ENCODE measurements at regions not wholly inside any gene's neighbourhood (a gene's known extent, or its start where the extent isn't known, plus 50 kb on each side); places are given as distances from the start of the nearest gene placed in this dataset.
"Not testable (repeated sequence)": the region's sequence is repeated elsewhere in the genome, so short reads cannot be mapped to it uniquely, and the experiment has no call there.

DNA sequence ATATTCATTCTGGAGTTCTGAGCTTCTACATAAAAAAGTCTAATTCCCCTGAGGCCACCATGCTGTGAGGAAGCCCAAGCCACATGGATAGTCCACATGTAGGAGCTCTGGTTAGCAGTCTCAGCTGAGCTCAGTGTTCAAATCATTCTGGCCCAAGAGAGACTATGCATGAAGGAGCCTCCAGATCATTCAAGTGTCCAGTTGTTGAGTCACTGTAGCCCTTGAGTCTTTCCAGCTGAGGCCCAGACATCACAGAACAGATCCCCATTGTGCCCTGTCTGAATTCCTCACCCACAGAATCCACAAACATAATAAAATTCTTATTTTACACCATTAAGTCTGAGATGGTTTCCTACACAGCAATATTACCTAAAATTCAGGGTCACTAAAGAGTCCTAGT, 107.0 kb upstream of the NGF start:
- H3K27me3 ChIP-seq (ENCODE audit: control insufficient read depth in 1 of 2, insufficient read depth in 1 of 2, low read length in 2 of 2), result no peaks in the 10 kb centered on the region
- peaks cover 5% of the 10 kb centered on the region for H3K9me3 ChIP-seq (ENCODE audit: control insufficient read depth, low read length)
- H3K79me1 ChIP-seq (replicated peaks; ENCODE audit: low read length, poor library complexity, severe bottlenecking), result no peaks in the 10 kb centered on the region
- H3K23ac ChIP-seq (ENCODE audit: low read length in 2 of 2), result no peak overlapping the region
- no peak overlapping the region for H2AFZ ChIP-seq (ENCODE audit: low read depth, low read length)
- H2BK12ac ChIP-seq (ENCODE audit: low read length in 2 of 2), result no peak overlapping the region
- H3K27ac ChIP-seq (ENCODE audit: low read length, poor library complexity, severe bottlenecking), result no peak overlapping the region
- no peak overlapping the region for H3K14ac ChIP-seq (ENCODE audit: low read length in 2 of 2)
- H3K4me2 ChIP-seq (ENCODE audit: low read length, poor library complexity, severe bottlenecking), result no peak overlapping the region
- DNase-seq, result no peak
- no peak overlapping the region for H2BK15ac ChIP-seq (ENCODE audit: low read depth, poor library complexity, severe bottlenecking)
- H3K4me3 ChIP-seq (ENCODE audit: insufficient read depth in 1 of 2, low read depth in 1 of 2, low read length in 2 of 2), result no peak overlapping the region
- H3K9ac ChIP-seq (ENCODE audit: low read length), result no peak overlapping the region
- H2BK120ac ChIP-seq (ENCODE audit: low read depth, low read length), result no peak overlapping the region
- H3K18ac ChIP-seq (ENCODE audit: low read depth in 1 of 2, low read length in 2 of 2), result no peak overlapping the region
- no peak overlapping the region for H4K91ac ChIP-seq (ENCODE audit: low read length)
- no peaks in the 10 kb centered on the region for H3K36me3 ChIP-seq (ENCODE audit: control insufficient read depth in 1 of 2, insufficient read depth in 2 of 2, low read depth in 1 of 2, low read length in 2 of 2)
- no peak overlapping the region for H2BK5ac ChIP-seq (ENCODE audit: low read depth, low read length, poor library complexity, severe bottlenecking)
- no peak overlapping the region for H4K8ac ChIP-seq (ENCODE audit: low read length)
- H2AK5ac ChIP-seq (ENCODE audit: low read length, severe bottlenecking), result no peak overlapping the region
- no peak overlapping the region for H3K4ac ChIP-seq (ENCODE audit: low read depth in 1 of 2, low read length in 2 of 2)
- no peaks in the 10 kb centered on the region for H3K4me1 ChIP-seq (ENCODE audit: control insufficient read depth, insufficient read depth, low read depth, low read length)

DNA sequence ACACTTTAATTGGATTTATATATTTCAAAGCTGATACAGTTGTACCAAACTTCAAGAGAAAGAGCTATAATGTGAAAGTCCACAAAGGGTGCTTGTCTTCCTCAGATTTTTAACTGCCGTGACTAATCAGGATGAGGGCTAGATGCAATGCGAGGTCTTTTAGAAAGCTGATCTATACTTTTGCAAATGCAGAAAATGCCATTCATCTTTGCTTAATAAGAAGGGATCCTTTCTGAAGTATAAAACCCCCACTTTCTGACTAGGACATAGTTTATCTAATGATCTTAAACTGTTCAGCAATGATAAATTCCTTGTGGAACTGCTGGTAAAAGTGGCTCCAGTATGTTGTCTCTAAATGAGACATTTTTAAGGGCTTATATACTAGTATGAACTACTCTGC, 102.7 kb upstream of the NGF start:
- Histone ChIP-seq H3K79me1 (replicated peaks; ENCODE audit: low read length, poor library complexity, severe bottlenecking) (no peaks in the 10 kb centered on the region), H2AK5ac (ENCODE audit: low read length, severe bottlenecking) (no peak overlapping the region), H3K36me3 (ENCODE audit: control insufficient read depth in 1 of 2, insufficient read depth in 2 of 2, low read depth in 1 of 2, low read length in 2 of 2) (no peaks in the 10 kb centered on the region), H2BK5ac (ENCODE audit: low read depth, low read length, poor library complexity, severe bottlenecking) (no peak overlapping the region), H3K4ac (ENCODE audit: low read depth in 1 of 2, low read length in 2 of 2) (no peak overlapping the region), H2BK15ac (ENCODE audit: low read depth, poor library complexity, severe bottlenecking) (no peak overlapping the region), H2AFZ (ENCODE audit: low read depth, low read length) (no peak overlapping the region), H3K23ac (ENCODE audit: low read length in 2 of 2) (no peak overlapping the region), H3K9me3 (ENCODE audit: control insufficient read depth, low read length) (peaks cover 5% of the 10 kb centered on the region), H4K8ac (ENCODE audit: low read length) (no peak overlapping the region), H3K9ac (ENCODE audit: low read length) (no peak overlapping the region), H2BK120ac (ENCODE audit: low read depth, low read length) (no peak overlapping the region), H3K14ac (ENCODE audit: low read length in 2 of 2) (no peak overlapping the region), H2BK12ac (ENCODE audit: low read length in 2 of 2) (no peak overlapping the region), H3K27ac (ENCODE audit: low read length, poor library complexity, severe bottlenecking) (no peak overlapping the region), H4K91ac (ENCODE audit: low read length) (no peak overlapping the region), H3K4me3 (ENCODE audit: insufficient read depth in 1 of 2, low read depth in 1 of 2, low read length in 2 of 2) (no peak overlapping the region), H3K18ac (ENCODE audit: low read depth in 1 of 2, low read length in 2 of 2) (no peak overlapping the region), H3K4me1 (ENCODE audit: control insufficient read depth, insufficient read depth, low read depth, low read length) (no peaks in the 10 kb centered on the region), H3K27me3 (ENCODE audit: control insufficient read depth in 1 of 2, insufficient read depth in 1 of 2, low read length in 2 of 2) (no peaks in the 10 kb centered on the region), H3K4me2 (ENCODE audit: low read length, poor library complexity, severe bottlenecking) (no peak overlapping the region)
- WGBS, result 80% methylated on average over 1 of the region's 2 CpGs
- DNase-seq, result no peak

DNA sequence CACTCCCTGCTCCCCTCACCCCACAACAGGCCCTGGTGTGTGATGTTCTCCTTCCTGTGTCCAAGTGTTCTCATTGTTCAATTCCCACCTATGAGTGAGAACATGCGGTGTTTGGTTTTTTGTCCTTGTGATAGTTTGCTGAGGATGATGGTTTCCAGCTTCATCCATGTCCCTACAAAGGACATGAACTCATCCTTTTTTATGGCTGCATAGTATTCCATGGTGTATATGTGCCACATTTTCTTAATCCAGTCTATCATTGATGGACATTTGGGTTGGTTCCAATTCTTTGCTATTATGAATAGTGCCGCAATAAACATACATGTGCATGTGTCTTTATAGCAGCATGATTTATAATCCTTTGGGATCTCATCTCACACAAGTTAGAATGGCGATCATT, 101.5 kb upstream of the NGF start:
- H2BK120ac ChIP-seq (ENCODE audit: low read depth, low read length); H3K14ac ChIP-seq (ENCODE audit: low read length in 2 of 2); H3K79me1 ChIP-seq (replicated peaks; ENCODE audit: low read length, poor library complexity, severe bottlenecking); H4K91ac ChIP-seq (ENCODE audit: low read length); H4K8ac ChIP-seq (ENCODE audit: low read length); DNase-seq; H2BK5ac ChIP-seq (ENCODE audit: low read depth, low read length, poor library complexity, severe bottlenecking); H3K9ac ChIP-seq (ENCODE audit: low read length); H3K4me2 ChIP-seq (ENCODE audit: low read length, poor library complexity, severe bottlenecking); H3K27me3 ChIP-seq (ENCODE audit: control insufficient read depth in 1 of 2, insufficient read depth in 1 of 2, low read length in 2 of 2); H3K4ac ChIP-seq (ENCODE audit: low read depth in 1 of 2, low read length in 2 of 2); H2AFZ ChIP-seq (ENCODE audit: low read depth, low read length); H2AK5ac ChIP-seq (ENCODE audit: low read length, severe bottlenecking); H3K23ac ChIP-seq (ENCODE audit: low read length in 2 of 2); H3K18ac ChIP-seq (ENCODE audit: low read depth in 1 of 2, low read length in 2 of 2); H3K9me3 ChIP-seq (ENCODE audit: control insufficient read depth, low read length); H3K36me3 ChIP-seq (ENCODE audit: control insufficient read depth in 1 of 2, insufficient read depth in 2 of 2, low read depth in 1 of 2, low read length in 2 of 2); H3K4me1 ChIP-seq (ENCODE audit: control insufficient read depth, insufficient read depth, low read depth, low read length); H2BK12ac ChIP-seq (ENCODE audit: low read length in 2 of 2); H3K4me3 ChIP-seq (ENCODE audit: insufficient read depth in 1 of 2, low read depth in 1 of 2, low read length in 2 of 2); H2BK15ac ChIP-seq (ENCODE audit: low read depth, poor library complexity, severe bottlenecking); H3K27ac ChIP-seq (ENCODE audit: low read length, poor library complexity, severe bottlenecking): not testable (repeated sequence)
- 100% methylated on average over 1 of the region's 3 CpGs for WGBS

DNA sequence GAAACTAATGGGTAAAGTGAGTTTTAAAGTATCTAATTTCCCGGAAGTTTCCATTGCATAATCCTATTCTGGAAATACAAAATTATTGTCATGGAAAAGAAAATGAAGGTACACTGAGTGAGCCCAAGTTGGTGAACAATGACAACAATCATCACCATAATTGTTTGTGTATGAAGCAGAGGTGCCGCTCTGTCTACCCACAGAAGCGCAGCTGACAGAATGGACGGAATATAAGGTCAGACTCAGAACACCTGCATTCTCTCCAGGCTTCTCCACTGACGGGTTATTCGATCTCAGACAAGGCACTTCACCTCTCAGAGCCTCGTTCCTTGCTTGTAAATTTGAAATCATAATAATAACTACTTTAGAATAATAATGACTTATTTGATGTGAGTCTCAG, 99.1 kb upstream of the NGF start:
- H2BK15ac ChIP-seq (ENCODE audit: low read depth, poor library complexity, severe bottlenecking), result no peak overlapping the region
- H3K27ac ChIP-seq (ENCODE audit: low read length, poor library complexity, severe bottlenecking), result no peak overlapping the region
- H2AFZ ChIP-seq (ENCODE audit: low read depth, low read length), result no peak overlapping the region
- no peak overlapping the region for H4K8ac ChIP-seq (ENCODE audit: low read length)
- H4K91ac ChIP-seq (ENCODE audit: low read length), result no peak overlapping the region
- H3K9ac ChIP-seq (ENCODE audit: low read length), result no peak overlapping the region
- no peak overlapping the region for H2BK5ac ChIP-seq (ENCODE audit: low read depth, low read length, poor library complexity, severe bottlenecking)
- no peak overlapping the region for H3K23ac ChIP-seq (ENCODE audit: low read length in 2 of 2)
- no peak overlapping the region for H3K4me3 ChIP-seq (ENCODE audit: insufficient read depth in 1 of 2, low read depth in 1 of 2, low read length in 2 of 2)
- H3K36me3 ChIP-seq (ENCODE audit: control insufficient read depth in 1 of 2, insufficient read depth in 2 of 2, low read depth in 1 of 2, low read length in 2 of 2), result no peaks in the 10 kb centered on the region
- H3K27me3 ChIP-seq (ENCODE audit: control insufficient read depth in 1 of 2, insufficient read depth in 1 of 2, low read length in 2 of 2), result no peaks in the 10 kb centered on the region
- H2BK12ac ChIP-seq (ENCODE audit: low read length in 2 of 2), result no peak overlapping the region
- no peak for DNase-seq
- no peak overlapping the region for H3K18ac ChIP-seq (ENCODE audit: low read depth in 1 of 2, low read length in 2 of 2)
- WGBS, result 79% methylated on average over 4 of the region's 7 CpGs
- no peak overlapping the region for H2AK5ac ChIP-seq (ENCODE audit: low read length, severe bottlenecking)
- H3K4me2 ChIP-seq (ENCODE audit: low read length, poor library complexity, severe bottlenecking), result no peak overlapping the region
- no peak overlapping the region for H3K4ac ChIP-seq (ENCODE audit: low read depth in 1 of 2, low read length in 2 of 2)
- no peaks in the 10 kb centered on the region for H3K9me3 ChIP-seq (ENCODE audit: control insufficient read depth, low read length)
- H3K79me1 ChIP-seq (replicated peaks; ENCODE audit: low read length, poor library complexity, severe bottlenecking), result no peaks in the 10 kb centered on the region
- no peak overlapping the region for H3K14ac ChIP-seq (ENCODE audit: low read length in 2 of 2)
- no peak overlapping the region for H2BK120ac ChIP-seq (ENCODE audit: low read depth, low read length)
- H3K4me1 ChIP-seq (ENCODE audit: control insufficient read depth, insufficient read depth, low read depth, low read length), result no peaks in the 10 kb centered on the region

All from mesenchymal stem cell (in vitro differentiated cells and primary cell).